Keratinocyte (primary cell): ENCODE measurements at regions not wholly inside any gene's neighbourhood (a gene's known extent, or its start where the extent isn't known, plus 50 kb on each side); places are given as distances from the start of the nearest gene placed in this dataset.

ENCODE experiments used
- CTCF ChIP-seq, 3 experiments: IDR thresholded peaks in 1 of 3; conservative IDR thresholded peaks in 1 of 3; optimal IDR thresholded peaks in 1 of 3; 2 replicates in 2 of 3; 3 replicates in 1 of 3; pipeline versions ENCODE3 to v1.5.1; 2011; ENCODE audit warnings: low read length in 3 of 3, mild to moderate bottlenecking in 3 of 3, moderate library complexity in 2 of 3, control low read depth in 1 of 3, inconsistent platforms in 1 of 3; ENCODE audit not compliant: insufficient read depth in 2 of 3; ENCODE audit errors: extremely low read depth in 1 of 3
- EZH2 ChIP-seq: IDR thresholded peaks from one replicate; pipeline ENCODE4 v1.6.1; 2012; ENCODE audit warnings: inconsistent platforms, mild to moderate bottlenecking, low read length, moderate library complexity

- TF ChIP-seq EZH2 (no peak), CTCF (optimal IDR thresholded peaks at IDR 0.05 in 1 of 3, IDR thresholded peaks at IDR 0.05 in 1 of 3, conservative IDR thresholded peaks at IDR 0.05 in 1 of 3; ENCODE audit: extremely low read depth in 1 of 3, insufficient read depth in 2 of 3, low read length in 3 of 3) (no peak)
These were observed 201.4 kb downstream of the RBM43 start for GRCh38 chr2:151060287-151060686.
